HCT116 (cell line): ENCODE measurements at regions not wholly inside any gene's neighbourhood (a gene's known extent, or its start where the extent isn't known, plus 50 kb on each side); places are given as distances from the start of the nearest gene placed in this dataset.

Experiments used
- ATAC-seq: fragments of 200-7000 bp; cut with Tn5 transposase; 2 replicates; pipeline ENCODE4 v1.9.1; 2020; ENCODE audit warnings: mild to moderate bottlenecking, moderate library complexity
- BruUV-seq: library from RNA; stranded (reverse); fragments of 400-500 nt; replicated peaks from 2 replicates; lab custom pipeline; 2021; lab: Mats Ljungman, UMichigan
- CTCF ChIA-PET: fragments of 300-600 bp; sonication (Branson Sonifier 250); formaldehyde crosslinking; loops from one replicate; lab custom pipeline; 2021; ENCODE audit warnings: antibody characterized with exemption; lab: Charles Lee
- POLR2A ChIA-PET: fragments of 300-600, 350-600 bp; sonication (Branson Sonifier 250); formaldehyde crosslinking; loops from one replicate; lab custom pipeline; 2021; ENCODE audit warnings: antibody characterized with exemption; lab: Charles Lee
- RAD21 ChIA-PET, 2 experiments: fragments of 300-600 bp; sonication (Branson Sonifier 250); formaldehyde crosslinking; loops; one replicate each; lab custom pipeline; 2023; ENCODE audit warnings: low total read pairs in 2 of 2; ENCODE audit not compliant: uncharacterized antibody in 2 of 2, unreplicated experiment in 2 of 2, low non-redundant PET in 1 of 2; lab: Charles Lee
- DNase-seq: peaks from one replicate; pipeline ENCODE4 v3.0.0-alpha.2; 2010; ENCODE audit warnings: low read depth, low spot score
- H2AFZ ChIP-seq: fragments of 200-600 bp; shearing (Covaris generic), sonication (generic); 2 replicates; pipeline ENCODE4 v1.6.1; 2017; ENCODE audit warnings: low read depth, mixed run types, mixed read lengths, antibody characterized with exemption, low read length; ENCODE audit not compliant: poor library complexity, severe bottlenecking
- H3K27ac ChIP-seq: 2 replicates; pipeline ENCODE4 v1.5.1; 2012; ENCODE audit warnings: low read depth, low read length
- H3K27me3 ChIP-seq: fragments of 200-600 bp; sonication (generic); 2 replicates; pipeline ENCODE4 v1.6.1; 2016; ENCODE audit warnings: mixed run types, low read length, mixed read lengths; ENCODE audit not compliant: insufficient read depth
- H3K36me3 ChIP-seq, 2 experiments: fragments of 200-500 bp in 1 of 2; fragments of 200-600 bp in 1 of 2; sonication (Bioruptor generic) in 1 of 2; sonication (generic) in 1 of 2; 2 replicates each; pipeline versions ENCODE4 v1.5.1 to v1.6.1; 2014 to 2016; ENCODE audit warnings: low read length in 2 of 2, inconsistent platforms in 1 of 2, mixed read lengths in 1 of 2, mixed run types in 1 of 2; ENCODE audit not compliant: insufficient read depth in 2 of 2, control insufficient read depth in 1 of 2
- H3K4me1 ChIP-seq, 2 experiments: fragments of 200-600 bp in 1 of 2; sonication (generic) in 1 of 2; 2 replicates each; pipeline versions ENCODE4 v1.5.1 to v1.6.1; 2012 to 2017; ENCODE audit warnings: low read length in 2 of 2, inconsistent platforms in 1 of 2, mild to moderate bottlenecking in 1 of 2, mixed read lengths in 1 of 2, mixed run types in 1 of 2, moderate library complexity in 1 of 2; ENCODE audit not compliant: insufficient read depth in 2 of 2, control insufficient read depth in 1 of 2
- H3K4me2 ChIP-seq: fragments of 200-600 bp; sonication (generic); 2 replicates; pipeline ENCODE4 v1.6.1; 2017; ENCODE audit warnings: mixed run types, low read length, mixed read lengths
- H3K4me3 ChIP-seq, 2 experiments: fragments of 200-600 bp in 1 of 2; sonication (generic) in 1 of 2; replicated peaks in 1 of 2; 2 replicates each; pipeline ENCODE4 v1.5.1; 2011 to 2016; ENCODE audit warnings: low read length in 2 of 2, control low read depth in 1 of 2, low read depth in 1 of 2, mild to moderate bottlenecking in 1 of 2, mixed read lengths in 1 of 2, mixed run types in 1 of 2
- H3K79me2 ChIP-seq: fragments of 200-600 bp; sonication (generic); 2 replicates; pipeline ENCODE4 v1.6.1; 2017; ENCODE audit warnings: mild to moderate bottlenecking, mixed run types, low read length, moderate library complexity, mixed read lengths; ENCODE audit not compliant: insufficient read depth
- H3K9ac ChIP-seq: fragments of 200-600 bp; sonication (generic); 2 replicates; pipeline ENCODE4 v1.6.1; 2016; ENCODE audit warnings: low read length, mixed read lengths
- H3K9me2 ChIP-seq: fragments of 200-600 bp; sonication (generic), shearing (Covaris generic); 2 replicates; pipeline ENCODE4 v1.6.1; 2017; ENCODE audit warnings: mixed run types, mild to moderate bottlenecking, moderate library complexity; ENCODE audit not compliant: insufficient read depth
- H3K9me3 ChIP-seq, 2 experiments: fragments of 200-500 bp in 1 of 2; fragments of 200-600 bp in 1 of 2; sonication (Bioruptor generic) in 1 of 2; sonication (generic) in 1 of 2; 2 replicates each; pipeline ENCODE4 v1.6.1; 2014 to 2017; ENCODE audit warnings: low read length in 2 of 2, mixed read lengths in 2 of 2, inconsistent platforms in 1 of 2, low read depth in 1 of 2, mild to moderate bottlenecking in 1 of 2, mixed run types in 1 of 2, moderate library complexity in 1 of 2; ENCODE audit not compliant: control insufficient read depth in 1 of 2, insufficient read depth in 1 of 2
- H4K20me1 ChIP-seq: fragments of 200-600 bp; sonication (generic), shearing (Covaris generic); 2 replicates; pipeline ENCODE4 v1.6.1; 2017; ENCODE audit warnings: mixed run types, mild to moderate bottlenecking, moderate library complexity; ENCODE audit not compliant: insufficient read depth
- CEBPB ChIP-seq: IDR thresholded peaks from 2 replicates; pipeline ENCODE4 v1.6.1; 2012; ENCODE audit warnings: low read depth
- ELF1 ChIP-seq: IDR thresholded peaks from 2 replicates; pipeline ENCODE4 v1.6.1; 2012; ENCODE audit warnings: low read depth, borderline replicate concordance
- EZH2 ChIP-seq: fragments of 200-600 bp; sonication (generic); IDR thresholded peaks from 2 replicates; pipeline ENCODE4 v1.6.1; 2017; ENCODE audit warnings: antibody characterized with exemption, mixed run types
- EZH2phosphoT487 ChIP-seq: fragments of 200-600 bp; IDR thresholded peaks from 2 replicates; pipeline ENCODE4 v1.6.1; 2018; ENCODE audit warnings: antibody characterized with exemption, borderline replicate concordance
- FOSL1 ChIP-seq: IDR thresholded peaks from 2 replicates; pipeline ENCODE4 v1.6.1; 2012; ENCODE audit warnings: low read depth
- JUND ChIP-seq: IDR thresholded peaks from 2 replicates; pipeline ENCODE4 v1.6.1; 2012
- MAX ChIP-seq: IDR thresholded peaks from 2 replicates; pipeline ENCODE4 v1.6.1; 2012
- POLR2A ChIP-seq: IDR thresholded peaks from 2 replicates; pipeline ENCODE4 v1.7.0; 2011; ENCODE audit warnings: borderline replicate concordance; ENCODE audit not compliant: insufficient read depth, insufficient read length; ENCODE audit errors: extremely low read depth
- POLR2AphosphoS5 ChIP-seq: IDR thresholded peaks from 2 replicates; pipeline ENCODE4 v1.6.1; 2011; ENCODE audit warnings: mild to moderate bottlenecking, low read depth, low read length, moderate library complexity
- RAD21 ChIP-seq: IDR thresholded peaks from 2 replicates; pipeline ENCODE4 v1.6.1; 2012; ENCODE audit warnings: low read depth, mild to moderate bottlenecking
- REST ChIP-seq: IDR thresholded peaks from 2 replicates; pipeline ENCODE4 v1.6.1; 2012; ENCODE audit warnings: low read depth
- SIN3A ChIP-seq: IDR thresholded peaks from 2 replicates; pipeline ENCODE4 v1.6.1; 2012; ENCODE audit warnings: low read depth
- SP1 ChIP-seq: IDR thresholded peaks from 2 replicates; pipeline ENCODE4 v1.6.1; 2012; ENCODE audit warnings: low read depth
- TCF7L2 ChIP-seq: IDR thresholded peaks from 2 replicates; pipeline ENCODE4 v1.7.0; 2011; ENCODE audit warnings: borderline replicate concordance, inconsistent platforms; ENCODE audit not compliant: insufficient read depth, insufficient read length; ENCODE audit errors: extremely low read depth
- ZFX ChIP-seq: fragments of 450-650 bp; IDR thresholded peaks from 2 replicates; pipeline ENCODE4 v1.6.1; 2017
- ZNF274 ChIP-seq: fragments of 200-500 bp; sonication (Bioruptor generic); IDR thresholded peaks from 2 replicates; pipeline ENCODE4 v1.6.1; 2014; ENCODE audit warnings: mild to moderate bottlenecking, low read depth, low read length, inconsistent platforms
- intact Hi-C: fragments of 100-400 bp; cut with micrococcal nuclease; formaldehyde crosslinking; loops from 2 replicates; pipeline ENCODE4 v1.10.0; 2022
- TF ChIP-seq, protein P1 (sequence below): IDR thresholded peaks from 2 replicates; pipeline ENCODE4 v1.6.1; 2012

GRCh38 chr2:176772816-176773215 is 439.8 kb upstream of the HNRNPA3 start:
- POLR2A ChIA-PET, result no interaction called here
- BruUV-seq, result no TSS peak

More at GRCh38 chr2:176772816-176773215, 439.8 kb upstream of the HNRNPA3 start:
- no peak overlapping the region for H3K9ac ChIP-seq
- intact Hi-C loops, result no loop called here
- no peak overlapping the region for H3K27ac ChIP-seq
- ATAC-seq (no peak), DNase-seq (no peak)
- no peak overlapping the region for H3K4me3 ChIP-seq
- CTCF ChIA-PET, result no interaction called here
- H4K20me1 ChIP-seq, result no peaks in the 10 kb centered on the region
- H3K4me1 ChIP-seq, result no peaks in the 10 kb centered on the region
- no peak overlapping the region for H2AFZ ChIP-seq
- H3K9me2 ChIP-seq, result 0 out of 2 replicates have a peak, but pooled peaks cover 4% of the 10 kb centered on the region
- no peaks in the 10 kb centered on the region for H3K36me3 ChIP-seq
- H3K79me2 ChIP-seq, result no peaks in the 10 kb centered on the region
- RAD21 ChIA-PET, result no interaction called here
- H3K27me3 ChIP-seq, result peaks cover 14% of the 10 kb centered on the region
- H3K9me3 ChIP-seq, result no peaks in the 10 kb centered on the region
- no peak overlapping the region for H3K4me2 ChIP-seq
- no peak for TF ChIP-seq SP1
- no peak for TF ChIP-seq ZFX
- no peak for TF ChIP-seq CEBPB
- no peak for TF ChIP-seq POLR2A
- no peak for TF ChIP-seq ZNF274
- no peak for TF ChIP-seq REST
- TF ChIP-seq, protein P1, sequence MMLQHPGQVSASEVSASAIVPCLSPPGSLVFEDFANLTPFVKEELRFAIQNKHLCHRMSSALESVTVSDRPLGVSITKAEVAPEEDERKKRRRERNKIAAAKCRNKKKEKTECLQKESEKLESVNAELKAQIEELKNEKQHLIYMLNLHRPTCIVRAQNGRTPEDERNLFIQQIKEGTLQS, result no peak
- no peak for TF ChIP-seq RAD21
- TF ChIP-seq ELF1, result no peak
- TF ChIP-seq EZH2phosphoT487, result no peak
- no peak for TF ChIP-seq MAX
- no peak for TF ChIP-seq JUND
- TF ChIP-seq POLR2AphosphoS5, result no peak
- TF ChIP-seq TCF7L2, result no peak
- TF ChIP-seq EZH2, result no peak
- TF ChIP-seq SIN3A, result no peak
- TF ChIP-seq FOSL1, result no peak
